ENCODE measurements at regions not wholly inside any gene's neighbourhood (a gene's known extent, or its start where the extent isn't known, plus 50 kb on each side); places are given as distances from the start of the nearest gene placed in this dataset.

GRCh38 chr20:39109933-39110818 is 148.0 kb downstream of the DHX35 start:
- DNase-seq: no peak

DNA sequence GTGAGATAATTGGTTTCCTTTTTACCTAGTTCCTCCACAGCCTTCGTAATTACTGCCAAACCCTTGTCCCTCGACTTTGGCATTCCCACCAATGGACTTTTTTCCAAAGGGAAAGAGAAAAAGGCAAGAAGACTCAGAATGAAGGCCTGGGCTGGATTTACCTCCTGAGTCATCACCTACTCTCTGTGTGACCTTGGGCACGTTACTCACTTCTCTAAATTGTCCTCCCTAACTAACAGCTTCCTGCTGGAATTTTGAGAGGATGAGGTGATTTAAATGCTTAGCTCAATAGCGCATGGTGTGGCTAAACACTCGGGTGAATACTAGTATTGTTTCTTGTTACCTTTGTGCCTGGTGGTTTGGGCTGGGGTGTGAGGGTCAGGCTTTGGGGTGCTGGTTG is 146.6 kb downstream of the DHX35 start:
- no peak for DNase-seq

DNA sequence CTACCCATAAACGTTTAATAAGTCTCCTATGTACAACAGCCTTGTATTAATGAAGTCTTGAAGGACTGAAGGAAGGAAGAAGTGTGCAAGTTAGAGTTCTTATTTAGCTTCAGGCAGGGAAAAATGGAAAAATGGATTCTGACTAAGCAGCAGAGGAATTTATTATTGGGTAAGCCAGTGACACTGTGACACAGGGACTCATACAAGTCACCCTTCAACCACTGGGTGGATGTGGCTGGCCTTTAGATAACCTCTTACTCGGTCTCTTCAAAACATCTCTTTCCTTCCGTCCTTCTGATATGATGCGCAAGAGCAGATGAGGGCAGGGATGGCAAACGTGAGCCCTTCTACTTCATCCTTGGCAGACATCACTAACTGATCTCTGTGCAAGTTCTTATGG is 145.6 kb downstream of the DHX35 start:
- DNase-seq: no peak

- DNase-seq: no peak
Measured at GRCh38 chr20:39106791-39107190, 144.6 kb downstream of the DHX35 start.

DNA sequence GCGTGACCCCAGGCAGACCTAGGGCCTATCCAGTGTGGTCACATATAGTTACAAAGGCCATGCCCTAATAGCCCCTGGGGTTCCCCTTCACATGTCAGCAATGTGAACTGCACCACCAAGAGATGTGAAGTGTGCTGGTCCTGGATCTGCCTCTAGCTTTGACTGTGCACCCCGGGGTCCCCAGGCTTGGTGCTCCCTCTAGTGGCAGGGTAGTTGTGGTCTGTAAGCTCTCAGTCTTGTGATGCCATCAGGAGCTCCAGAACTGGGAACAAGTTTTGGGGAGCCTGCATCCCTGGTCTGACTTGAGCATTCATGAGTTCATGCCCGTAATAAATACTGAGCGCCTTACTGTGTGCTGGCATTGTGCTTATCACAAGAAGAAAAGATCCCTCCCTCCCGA is 143.4 kb downstream of the DHX35 start:
- peak; percentile 6 for DNase-seq

DNA sequence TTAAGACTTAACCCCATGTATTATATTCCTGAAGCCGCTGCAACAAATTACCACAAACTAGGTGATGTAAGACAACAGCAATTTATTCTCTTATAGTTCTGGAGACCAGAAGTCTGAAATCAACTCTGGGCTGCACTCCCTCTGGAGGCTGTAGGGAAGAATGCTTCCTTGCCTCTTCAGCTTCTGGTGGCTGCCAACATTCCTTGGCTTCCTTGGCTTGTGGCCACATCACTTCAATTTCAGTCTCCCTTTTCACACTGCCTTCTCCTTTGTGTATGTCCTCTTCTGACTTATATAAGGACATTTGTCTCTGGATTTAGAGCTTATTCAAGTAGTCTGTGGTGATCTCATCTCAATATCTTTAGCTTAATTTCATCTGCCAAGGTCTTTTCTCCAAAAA is 141.6 kb downstream of the DHX35 start:
- DNase-seq: peak; percentile 16

DNA sequence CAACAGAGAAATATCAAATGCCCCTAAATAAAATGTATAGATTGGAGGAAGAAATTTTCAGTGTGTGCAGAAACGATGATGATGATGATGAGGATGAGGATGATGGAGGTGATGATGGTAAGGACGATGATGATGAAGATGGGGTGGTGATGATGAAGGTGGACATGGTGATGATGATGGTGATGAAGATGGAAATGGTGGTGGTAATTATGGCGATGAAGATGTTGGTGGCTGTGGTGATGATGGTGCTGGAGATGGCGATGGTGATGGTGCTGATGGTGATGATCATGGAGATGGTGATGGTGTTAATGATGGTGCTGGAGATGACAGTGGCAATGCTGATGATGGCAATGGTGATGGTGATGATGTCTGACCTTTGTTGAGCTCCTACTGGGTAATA is 141.2 kb downstream of the DHX35 start:
- no peak for DNase-seq

- DNase-seq: no peak
Measured at GRCh38 chr20:39101895-39102294, 139.8 kb downstream of the DHX35 start.

DNA sequence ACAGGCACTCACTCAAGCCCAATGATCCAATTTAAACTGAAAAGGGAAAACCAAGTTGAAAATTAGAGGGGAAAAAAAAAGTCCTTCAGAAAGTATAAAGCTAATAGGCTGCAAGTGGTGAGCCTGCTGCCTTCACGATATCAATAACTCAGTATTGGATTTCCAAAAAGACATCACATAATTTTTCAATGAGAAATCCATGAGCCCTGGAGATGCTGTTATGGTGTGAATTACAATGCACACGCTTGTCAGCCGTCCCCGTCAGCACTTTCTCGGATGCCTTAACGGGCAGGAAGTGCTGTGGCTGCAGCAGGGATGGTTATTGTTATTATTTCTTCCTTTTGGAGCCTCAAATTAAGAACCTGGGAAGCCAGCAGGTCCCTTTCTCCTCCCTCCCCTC is 138.5 kb downstream of the DHX35 start:
- no peak for DNase-seq

DNA sequence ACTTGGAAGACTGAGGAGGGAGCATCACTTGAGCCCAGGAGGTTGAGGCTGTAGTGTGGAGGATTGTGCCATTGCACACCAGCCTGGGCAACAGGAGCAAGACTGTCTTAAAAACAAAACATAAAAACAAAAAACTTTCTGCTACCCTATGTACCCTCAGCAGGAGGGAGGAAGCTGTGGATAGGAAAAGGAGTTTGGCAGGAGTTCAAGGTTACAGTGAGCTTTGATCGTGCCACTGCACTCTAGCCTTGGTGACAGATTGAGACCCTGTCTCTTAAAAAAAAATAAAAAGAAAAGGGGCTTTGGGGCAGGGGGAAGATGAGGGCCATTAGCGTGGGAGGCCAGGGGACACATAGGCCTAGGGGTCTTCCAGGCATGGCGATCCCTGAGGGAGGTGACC is 135.7 kb downstream of the DHX35 start:
- DNase-seq: no peak

GRCh38 chr20:39095870-39096269 is 133.7 kb downstream of the DHX35 start:
- no peak for DNase-seq

DNA sequence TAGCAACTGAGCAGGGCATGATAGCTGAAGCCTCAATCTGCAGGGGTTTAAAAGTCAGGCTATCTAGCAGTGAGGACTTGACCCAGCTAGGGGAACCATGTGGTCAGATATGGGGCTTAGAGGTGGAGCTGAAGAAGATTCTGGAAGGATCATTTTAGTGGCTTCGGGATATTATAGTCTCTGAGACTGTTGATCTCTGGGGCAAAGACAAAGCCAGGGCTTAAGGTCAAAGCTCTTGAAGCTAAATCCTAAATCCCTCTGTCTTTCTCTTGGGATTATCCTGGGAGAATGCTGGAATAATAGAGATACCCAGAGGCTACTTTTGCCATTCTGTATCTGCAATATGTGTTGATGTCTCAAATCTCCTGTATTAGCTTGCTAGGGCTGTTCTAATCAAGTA is 132.2 kb downstream of the DHX35 start:
- DNase-seq: no peak

- DNase-seq: no peak
Measured at GRCh38 chr20:39092733-39093410, 130.7 kb downstream of the DHX35 start.

DNA sequence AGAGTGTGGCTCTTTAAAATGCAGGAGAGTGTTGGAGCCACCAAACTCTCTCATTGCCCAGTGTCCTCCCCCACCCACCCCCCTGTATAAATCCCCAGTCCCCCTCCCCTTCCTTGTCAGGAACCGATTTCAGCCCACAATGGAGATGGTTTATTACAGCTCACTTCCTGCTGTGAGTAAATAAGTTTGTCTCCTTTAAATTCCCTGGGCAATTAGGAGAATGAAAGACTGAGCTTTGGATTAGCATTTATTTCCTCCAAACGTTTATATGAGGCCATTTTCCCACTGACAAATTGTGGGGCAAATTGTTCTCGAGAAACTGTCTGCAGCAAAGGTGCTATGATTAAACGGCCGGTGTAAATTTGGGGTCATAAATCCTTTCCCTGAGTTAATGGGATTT is 128.8 kb downstream of the DHX35 start:
- DNase-seq: no peak

DNA sequence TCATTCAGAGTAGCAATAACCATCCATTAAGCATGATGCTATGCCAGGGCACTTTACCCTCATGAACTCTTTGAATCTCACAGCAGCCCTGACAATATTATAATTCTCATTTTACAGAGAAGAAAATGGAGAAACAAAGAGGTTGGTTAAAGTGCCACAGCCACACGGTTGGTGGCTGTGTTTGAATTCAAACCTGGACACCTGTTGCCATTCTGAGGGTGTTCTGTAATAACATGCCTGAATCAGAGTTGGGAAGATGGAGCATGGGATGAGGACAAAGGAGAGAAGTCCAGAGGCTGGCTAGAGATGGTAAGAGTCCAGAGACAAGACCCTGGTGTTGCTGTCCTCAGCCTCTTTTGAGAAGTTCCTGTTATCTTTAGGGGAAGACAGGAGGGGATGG is 127.7 kb downstream of the DHX35 start:
- DNase-seq: no peak
